AG09309 (cell line): ENCODE measurements at regions not wholly inside any gene's neighbourhood (a gene's known extent, or its start where the extent isn't known, plus 50 kb on each side); places are given as distances from the start of the nearest gene placed in this dataset.
A peak's percentile ranks its signal among the peaks of the same experiment; 100 is the strongest.

Experiments used
- DNase-seq: peaks from one replicate; pipeline ENCODE4 v3.0.0-alpha.2; 2010; ENCODE audit warnings: low read depth
- H3K4me3 ChIP-seq: 2 replicates; pipeline ENCODE4 v1.5.1; 2011; ENCODE audit warnings: mild to moderate bottlenecking, low read depth, low read length, moderate library complexity; ENCODE audit not compliant: control insufficient read depth
- TF ChIP-seq, protein P1 (sequence below): IDR thresholded peaks from 2 replicates; pipeline ENCODE4 v1.5.1; 2011; ENCODE audit warnings: mild to moderate bottlenecking, low read depth, low read length, inconsistent platforms; ENCODE audit not compliant: insufficient read depth, control insufficient read depth; ENCODE audit errors: missing control alignments

GRCh38 chr11:92854162-92854561, 115.3 kb upstream of the MTNR1B start:
- TF ChIP-seq, protein P1, sequence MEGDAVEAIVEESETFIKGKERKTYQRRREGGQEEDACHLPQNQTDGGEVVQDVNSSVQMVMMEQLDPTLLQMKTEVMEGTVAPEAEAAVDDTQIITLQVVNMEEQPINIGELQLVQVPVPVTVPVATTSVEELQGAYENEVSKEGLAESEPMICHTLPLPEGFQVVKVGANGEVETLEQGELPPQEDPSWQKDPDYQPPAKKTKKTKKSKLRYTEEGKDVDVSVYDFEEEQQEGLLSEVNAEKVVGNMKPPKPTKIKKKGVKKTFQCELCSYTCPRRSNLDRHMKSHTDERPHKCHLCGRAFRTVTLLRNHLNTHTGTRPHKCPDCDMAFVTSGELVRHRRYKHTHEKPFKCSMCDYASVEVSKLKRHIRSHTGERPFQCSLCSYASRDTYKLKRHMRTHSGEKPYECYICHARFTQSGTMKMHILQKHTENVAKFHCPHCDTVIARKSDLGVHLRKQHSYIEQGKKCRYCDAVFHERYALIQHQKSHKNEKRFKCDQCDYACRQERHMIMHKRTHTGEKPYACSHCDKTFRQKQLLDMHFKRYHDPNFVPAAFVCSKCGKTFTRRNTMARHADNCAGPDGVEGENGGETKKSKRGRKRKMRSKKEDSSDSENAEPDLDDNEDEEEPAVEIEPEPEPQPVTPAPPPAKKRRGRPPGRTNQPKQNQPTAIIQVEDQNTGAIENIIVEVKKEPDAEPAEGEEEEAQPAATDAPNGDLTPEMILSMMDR = no peak
- DNase-seq = no peak
- no peak overlapping the region for H3K4me3 ChIP-seq

- H3K4me3 ChIP-seq = no peak overlapping the region
- TF ChIP-seq, protein P1 = no peak
- no peak for DNase-seq
Observed at GRCh38 chr11:92854952-92855351, 114.5 kb upstream of the MTNR1B start.

DNA sequence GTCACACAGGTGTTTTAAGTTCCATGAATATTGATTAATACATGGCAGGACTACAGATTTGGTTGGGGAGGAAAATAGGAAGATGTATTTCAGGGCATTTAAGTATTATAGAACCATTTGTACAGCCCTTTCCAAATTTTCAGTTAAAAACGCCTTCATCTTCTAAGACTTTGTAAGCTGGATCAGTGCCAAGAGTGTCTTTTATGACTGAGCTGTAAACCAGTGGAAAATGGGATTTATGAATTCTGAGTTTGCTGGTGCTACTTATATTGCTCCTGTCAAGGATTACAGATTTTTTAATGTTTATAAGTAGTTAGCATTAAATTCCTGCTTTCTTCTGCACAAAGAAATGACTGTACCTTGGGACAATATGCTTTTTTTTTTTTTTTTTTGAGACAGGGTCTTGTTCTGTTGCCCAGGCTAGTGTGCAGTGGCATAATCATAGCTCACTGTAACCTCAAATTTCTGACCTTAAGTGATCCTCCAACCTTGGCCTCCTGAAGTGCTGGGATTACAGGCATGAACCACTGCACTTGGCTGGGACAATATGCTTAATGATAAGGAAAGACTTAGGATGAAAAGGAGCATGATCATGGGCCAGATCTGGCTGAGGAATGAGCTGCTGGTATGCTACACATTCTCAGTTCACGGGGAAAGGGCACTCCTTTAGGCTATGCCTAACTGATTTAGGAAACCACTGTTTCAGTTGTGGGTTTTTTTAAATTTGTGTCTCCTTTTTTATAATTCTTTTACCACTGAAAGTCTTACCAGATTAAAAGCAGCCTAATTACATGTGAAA, 113.6 kb upstream of the MTNR1B start:
- DNase-seq = no peak
- TF ChIP-seq, protein P1 = no peak
- no peak overlapping the region for H3K4me3 ChIP-seq

DNA sequence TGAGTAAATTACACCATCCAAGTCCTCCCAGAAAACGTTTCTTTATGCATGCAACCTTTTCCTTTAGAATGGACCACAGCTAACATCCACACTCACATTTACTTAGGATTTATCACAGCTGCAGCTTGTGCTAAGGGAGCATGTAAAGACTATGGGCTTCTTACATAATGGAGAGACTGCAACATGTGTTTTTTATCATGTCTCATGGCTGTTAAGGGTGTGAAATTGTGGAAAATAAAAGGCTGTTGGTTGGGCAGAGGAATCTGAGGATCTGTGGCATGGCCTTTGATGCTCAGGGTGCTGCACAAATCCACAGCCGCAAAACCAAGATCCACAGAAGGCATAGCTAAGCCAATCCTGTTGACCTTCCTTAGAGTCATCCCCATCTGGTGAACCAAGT, 112.0 kb upstream of the MTNR1B start:
- H3K4me3 ChIP-seq = no peak overlapping the region
- TF ChIP-seq, protein P1 = no peak
- DNase-seq = no peak

GRCh38 chr11:92859156-92859690, 110.2 kb upstream of the MTNR1B start:
- no peak for DNase-seq
- no peak overlapping the region for H3K4me3 ChIP-seq
- TF ChIP-seq, protein P1 = no peak

DNA sequence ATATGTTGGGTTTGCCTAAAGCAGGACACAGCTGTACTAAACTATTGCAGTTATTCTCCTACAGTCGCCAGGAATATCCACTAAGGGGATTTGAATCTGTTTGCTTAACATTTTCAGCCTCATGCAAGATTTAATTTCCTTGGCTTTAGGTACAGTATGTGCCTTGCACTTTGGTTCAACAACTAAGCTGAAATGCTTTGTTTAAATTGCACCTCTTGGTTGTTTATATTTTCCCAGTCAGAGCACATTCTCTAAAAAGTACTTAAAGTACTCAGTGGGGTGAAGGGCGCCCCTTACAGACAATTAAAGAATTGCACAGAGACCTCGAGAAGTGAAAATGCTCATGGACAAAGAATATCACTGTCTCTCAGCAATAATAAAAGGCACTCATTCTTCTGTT, 107.8 kb upstream of the MTNR1B start:
- no peak overlapping the region for H3K4me3 ChIP-seq
- TF ChIP-seq, protein P1 = no peak
- no peak for DNase-seq

DNA sequence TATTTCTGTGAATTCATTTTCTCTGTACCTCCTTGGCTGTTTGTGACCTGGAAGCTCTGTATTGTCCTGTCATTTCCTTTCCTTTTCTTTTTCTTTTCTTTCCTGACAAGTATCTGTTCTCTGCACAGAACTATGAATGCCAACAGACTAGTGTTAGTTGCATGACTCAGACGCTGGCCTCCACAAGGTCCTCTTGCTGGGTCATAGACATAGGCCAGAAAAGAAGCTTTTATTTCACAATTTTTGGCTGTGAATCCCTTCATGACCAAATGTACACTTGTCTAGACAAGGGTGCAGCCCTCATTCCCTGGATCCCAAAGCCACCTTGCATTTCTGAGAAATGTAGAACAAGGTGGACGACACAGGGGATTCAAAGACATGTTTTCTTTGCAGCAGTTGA, 104.1 kb upstream of the MTNR1B start:
- peak; percentile 11 for DNase-seq
- TF ChIP-seq, protein P1 = no peak
- H3K4me3 ChIP-seq = no peak overlapping the region
